Body of pancreas (tissue), 4 donors: ENCODE measurements at regions not wholly inside any gene's neighbourhood (a gene's known extent, or its start where the extent isn't known, plus 50 kb on each side); places are given as distances from the start of the nearest gene placed in this dataset.
A peak's percentile ranks its signal among the peaks of the same experiment; 100 is the strongest.

ENCODE experiments used
- ATAC-seq: fragments of 150-250 bp; one replicate; pipeline ENCODE4 v1.9.1; 2016
- DNase-seq, 4 donors: peaks; one replicate each; pipeline ENCODE4 v3.0.0-alpha.2; 2019
- H3K27ac ChIP-seq, 4 donors: fragments of 200-600 bp; sonication (generic); 1 replicate in 3 of 4; 2 replicates in 1 of 4; pipeline versions ENCODE4 v1.5.1 to v1.6.1; 2016 to 2019; ENCODE audit warnings: mild to moderate bottlenecking in 1 of 4, mixed read lengths in 1 of 4, moderate library complexity in 1 of 4
- H3K27me3 ChIP-seq, 2 donors: fragments of 200-600 bp; sonication (generic); one replicate each; pipeline ENCODE4 v1.6.0; 2016; ENCODE audit warnings: mild to moderate bottlenecking in 1 of 2
- H3K36me3 ChIP-seq, 2 donors: fragments of 200-600 bp; sonication (generic); replicated peaks in 1 of 2; 2 replicates each; pipeline ENCODE4 v1.5.1; 2016; ENCODE audit warnings: low read depth in 2 of 2; ENCODE audit not compliant: insufficient read depth in 1 of 2
- H3K4me1 ChIP-seq: fragments of 200-600 bp; sonication (generic); one replicate; pipeline ENCODE4 v1.6.0; 2016
- H3K4me3 ChIP-seq, 2 donors: fragments of 200-600 bp; sonication (generic); 1 replicate in 1 of 2; 2 replicates in 1 of 2; pipeline ENCODE4 v1.5.1; 2016 to 2019
- H3K9me3 ChIP-seq, 3 donors: fragments of 200-600 bp; sonication (generic); 1 replicate in 2 of 3; 2 replicates in 1 of 3; pipeline ENCODE4 v1.5.1; 2016
- CTCF ChIP-seq, 7 experiments: fragments of 450-650 bp in 4 of 7; fragments of 200-600 bp in 3 of 7; sonication (generic) in 3 of 7; IDR thresholded peaks; one replicate each; pipeline ENCODE4 v1.5.1; 2016 to 2019; ENCODE audit warnings: antibody characterized with exemption in 7 of 7
- POLR2A ChIP-seq, 3 donors: fragments of 450-650 bp; IDR thresholded peaks; one replicate each; pipeline ENCODE4 v1.6.1; 2016; ENCODE audit warnings: antibody characterized with exemption in 3 of 3, mild to moderate bottlenecking in 2 of 3
- WGBS, 2 donors: methylation state at CpG; one replicate each; pipeline ENCODE4 v1.1.5; 2017; 5-methylcytosine and 5-hydroxymethylcytosine counted together
- intact Hi-C: fragments of 100-400 bp; cut with DNase I; formaldehyde crosslinking; loops from one replicate; pipeline ENCODE4 v1.15.1; 2023

GRCh38 chr7:19403691-19404090, 258.5 kb upstream of the FERD3L start:
- H3K27me3 ChIP-seq: no peaks in the 10 kb centered on the region
- ATAC-seq: no peak
- H3K9me3 ChIP-seq: no peaks in the 10 kb centered on the region
- H3K27ac ChIP-seq: no peak overlapping the region
- no peak overlapping the region for H3K4me3 ChIP-seq
- H3K36me3 ChIP-seq: no peaks in the 10 kb centered on the region
- 82 to 85% methylated on average over 2 of the region's 2 CpGs for WGBS, 2 donors
- no peak for DNase-seq
- intact Hi-C loops: no loop called here
- TF ChIP-seq CTCF (IDR thresholded peaks at IDR 0.05) (no peak), POLR2A (IDR thresholded peaks at IDR 0.05) (no peak)
- H3K4me1 ChIP-seq: no peaks in the 10 kb centered on the region

DNA sequence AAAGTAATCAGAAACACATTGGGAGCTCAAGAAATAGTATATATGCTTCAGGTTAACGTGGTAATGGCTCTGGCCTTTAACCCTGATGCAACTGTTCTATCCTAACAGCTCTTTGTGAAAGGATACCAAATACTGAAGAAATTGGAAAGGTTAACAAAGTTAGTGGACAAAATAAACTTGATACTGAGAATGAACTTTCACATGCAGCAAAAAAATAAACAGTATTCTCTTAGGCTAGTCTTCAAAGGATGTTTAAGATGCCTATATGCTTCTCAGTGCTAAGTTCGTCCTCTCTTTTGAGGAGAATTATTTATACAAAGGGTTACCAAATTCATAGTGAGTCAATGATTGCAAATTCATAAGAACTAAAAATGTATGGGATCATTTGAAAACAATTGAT, 256.2 kb upstream of the FERD3L start:
- ATAC-seq (no peak), DNase-seq (no peak)
- Histone ChIP-seq H3K27me3 (no peaks in the 10 kb centered on the region), H3K4me1 (no peaks in the 10 kb centered on the region), H3K4me3 (no peak overlapping the region), H3K27ac (no peak overlapping the region), H3K36me3 (no peaks in the 10 kb centered on the region), H3K9me3 (no peaks in the 10 kb centered on the region)
- TF ChIP-seq POLR2A (IDR thresholded peaks at IDR 0.05) (no peak), CTCF (IDR thresholded peaks at IDR 0.05) (no peak)
- WGBS, 2 donors: 39 to 47% methylated on average over 2 of the region's 2 CpGs
- intact Hi-C loops: no loop called here

- WGBS, 2 donors: 55 to 60% methylated on average over 4 of the region's 4 CpGs
- intact Hi-C loops: no loop called here
Observed at GRCh38 chr7:19400758-19401254, 255.6 kb upstream of the FERD3L start.

DNA sequence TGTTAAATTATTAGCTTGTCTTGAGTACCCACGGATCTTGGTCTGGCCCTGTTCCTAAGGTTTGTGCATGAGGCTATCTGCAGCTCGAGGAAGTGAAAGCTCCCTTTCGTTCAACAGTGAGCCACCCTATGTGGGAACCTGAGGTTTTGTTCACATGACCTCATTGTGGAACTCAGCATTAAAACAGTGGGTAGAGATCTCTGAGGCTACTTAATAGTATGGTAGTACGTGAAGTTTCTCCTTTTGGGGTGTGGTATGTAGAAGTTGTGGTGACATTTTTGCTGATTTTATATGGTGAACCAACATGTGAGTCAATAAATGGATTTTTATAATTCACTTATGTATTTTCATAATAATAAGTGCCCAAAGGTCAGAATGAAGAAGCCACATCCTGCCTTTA, 252.7 kb upstream of the FERD3L start:
- Histone ChIP-seq H3K27me3 (no peaks in the 10 kb centered on the region), H3K9me3 (no peaks in the 10 kb centered on the region), H3K4me3 (no peak overlapping the region), H3K4me1 (no peaks in the 10 kb centered on the region), H3K27ac (no peak overlapping the region), H3K36me3 (no peaks in the 10 kb centered on the region)
- peak in 1 of 4 donors; percentile 8 for DNase-seq
- 39 to 47% methylated on average over 4 of the region's 4 CpGs for WGBS, 2 donors
- TF ChIP-seq CTCF (IDR thresholded peaks at IDR 0.05): no peak
- ATAC-seq: no peak
- intact Hi-C loops: no loop called here

More at GRCh38 chr7:19400758-19401254, 255.6 kb upstream of the FERD3L start:
- no peaks in the 10 kb centered on the region for H3K9me3 ChIP-seq
- H3K27ac ChIP-seq: no peak overlapping the region
- TF ChIP-seq CTCF (IDR thresholded peaks at IDR 0.05): no peak
- DNase-seq: no peak
- H3K36me3 ChIP-seq: no peaks in the 10 kb centered on the region
- no peaks in the 10 kb centered on the region for H3K4me1 ChIP-seq
- H3K4me3 ChIP-seq: no peak overlapping the region
- no peaks in the 10 kb centered on the region for H3K27me3 ChIP-seq
- ATAC-seq: no peak

DNA sequence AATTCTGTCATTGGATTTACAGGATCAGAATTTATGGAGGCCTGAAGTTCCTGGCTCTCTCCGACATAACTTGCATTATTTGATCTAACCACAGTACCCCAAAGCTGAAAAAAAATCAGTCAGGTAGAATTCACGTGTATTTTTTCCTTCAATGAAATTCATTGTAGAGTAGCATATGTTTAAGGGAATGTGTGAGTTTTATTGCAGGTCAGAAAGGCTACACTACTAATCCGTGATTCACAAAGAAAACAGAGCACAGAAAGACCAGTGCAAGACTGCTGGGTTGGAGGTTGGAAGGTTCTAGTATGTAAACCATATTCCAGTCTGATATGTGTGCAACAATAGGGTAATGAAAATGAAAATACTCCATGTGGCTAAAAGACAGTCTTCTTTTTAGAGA, 247.0 kb upstream of the FERD3L start:
- WGBS, 2 donors: 55 to 58% methylated on average over 3 of the region's 3 CpGs
- H3K36me3 ChIP-seq: no peaks in the 10 kb centered on the region

More for the DNA sequence above, 247.0 kb upstream of the FERD3L start:
- intact Hi-C loops: no loop called here
- TF ChIP-seq POLR2A (IDR thresholded peaks at IDR 0.05): no peak
- Histone ChIP-seq H3K4me1 (no peaks in the 10 kb centered on the region), H3K27ac (no peak overlapping the region), H3K4me3 (no peak overlapping the region), H3K9me3 (no peaks in the 10 kb centered on the region), H3K27me3 (no peaks in the 10 kb centered on the region)
- ATAC-seq (no peak), DNase-seq (no peak)
